ENCODE measurements at regions not wholly inside any gene's neighbourhood (a gene's known extent, or its start where the extent isn't known, plus 50 kb on each side); places are given as distances from the start of the nearest gene placed in this dataset.

GRCh38 chr5:146956217-146956616 is 77.7 kb upstream of the PPP2R2B start:
- TF ChIP-seq CTCF (IDR thresholded peaks at IDR 0.05; ENCODE audit: low read depth, low read length) (no peak), EZH2phosphoT487 (IDR thresholded peaks at IDR 0.05; ENCODE audit: low read depth) (no peak)
